Loucy (cell line): ENCODE measurements at regions not wholly inside any gene's neighbourhood (a gene's known extent, or its start where the extent isn't known, plus 50 kb on each side); places are given as distances from the start of the nearest gene placed in this dataset.

Experiments
- H2AFZ ChIP-seq: fragments of 200-600 bp; sonication (generic); 2 replicates; pipeline ENCODE4 v1.6.0; 2016; ENCODE audit warnings: antibody characterized with exemption, mild to moderate bottlenecking, low read length, moderate library complexity
- H3F3A ChIP-seq: fragments of 200-600 bp; 2 replicates; pipeline ENCODE4 v1.6.0; 2016; ENCODE audit warnings: antibody characterized with exemption, low read depth, mild to moderate bottlenecking
- H3K27me3 ChIP-seq: fragments of 200-600 bp; sonication (generic); 2 replicates; pipeline ENCODE4 v1.6.1; 2014; ENCODE audit warnings: low read length, mild to moderate bottlenecking; ENCODE audit not compliant: insufficient read depth, poor library complexity, severe bottlenecking
- H3K36me3 ChIP-seq: fragments of 200-600 bp; sonication (generic); 2 replicates; pipeline ENCODE4 v1.6.1; 2016; ENCODE audit warnings: low read length; ENCODE audit not compliant: insufficient read depth
- H3K4me1 ChIP-seq: fragments of 200-600 bp; sonication (generic); 2 replicates; pipeline ENCODE4 v1.5.1; 2014; ENCODE audit warnings: low read length, mild to moderate bottlenecking; ENCODE audit not compliant: insufficient read depth, poor library complexity, severe bottlenecking
- H3K4me2 ChIP-seq: fragments of 200-600 bp; sonication (generic); 2 replicates; pipeline ENCODE4 v1.6.0; 2014; ENCODE audit warnings: antibody characterized with exemption, low read length, low read depth, mild to moderate bottlenecking; ENCODE audit not compliant: poor library complexity, severe bottlenecking
- H3K4me3 ChIP-seq: fragments of 200-600 bp; sonication (generic); 2 replicates; pipeline ENCODE4 v1.5.1; 2014; ENCODE audit warnings: low read length, mild to moderate bottlenecking, mixed read lengths; ENCODE audit not compliant: poor library complexity, severe bottlenecking
- H3K79me2 ChIP-seq: fragments of 200-600 bp; sonication (generic); 2 replicates; pipeline ENCODE4 v1.6.1; 2014; ENCODE audit warnings: low read length; ENCODE audit not compliant: insufficient read depth
- H3K9ac ChIP-seq: fragments of 200-600 bp; sonication (generic); 2 replicates; pipeline ENCODE4 v1.6.0; 2014; ENCODE audit warnings: mild to moderate bottlenecking, low read depth, low read length, moderate library complexity; ENCODE audit not compliant: poor library complexity, severe bottlenecking
- H3K9me2 ChIP-seq: fragments of 200-600 bp; sonication (generic); replicated peaks from 2 replicates; pipeline ENCODE4 v1.6.1; 2016; ENCODE audit warnings: low read depth, low read length, mixed read lengths
- H3K9me3 ChIP-seq: fragments of 200-600 bp; sonication (generic); 2 replicates; pipeline ENCODE4 v1.6.1; 2014; ENCODE audit warnings: mild to moderate bottlenecking, antibody characterized with exemption, low read length, low read depth; ENCODE audit not compliant: insufficient read depth
- H4K20me1 ChIP-seq: fragments of 200-600 bp; sonication (generic); 2 replicates; pipeline ENCODE4 v1.6.0; 2014; ENCODE audit warnings: antibody characterized with exemption, low read length, mild to moderate bottlenecking; ENCODE audit not compliant: insufficient read depth, poor library complexity, severe bottlenecking
- CTCF ChIP-seq: fragments of 200-600 bp; sonication (generic); conservative IDR thresholded peaks from 2 replicates; pipeline ENCODE4 v1.5.1; 2014; ENCODE audit warnings: mild to moderate bottlenecking, antibody characterized with exemption, low read length
- EZH2phosphoT487 ChIP-seq: fragments of 200-600 bp; IDR thresholded peaks from 2 replicates; pipeline ENCODE4 v1.6.1; 2018; ENCODE audit warnings: antibody characterized with exemption, mild to moderate bottlenecking, moderate library complexity, borderline replicate concordance

GRCh38 chr15:47388299-47388698, 329.0 kb upstream of the SEMA6D start:
- no peaks in the 10 kb centered on the region for H3K79me2 ChIP-seq
- H2AFZ ChIP-seq = no peak overlapping the region
- H3K36me3 ChIP-seq = no peaks in the 10 kb centered on the region
- no peaks in the 10 kb centered on the region for H3K9me3 ChIP-seq
- TF ChIP-seq CTCF = no peak
- no peak for TF ChIP-seq EZH2phosphoT487
- H3K4me2 ChIP-seq = no peak overlapping the region
- no peaks in the 10 kb centered on the region for H3K4me1 ChIP-seq
- H4K20me1 ChIP-seq = no peaks in the 10 kb centered on the region
- H3F3A ChIP-seq = no peaks in the 10 kb centered on the region
- H3K9ac ChIP-seq = no peak overlapping the region
- H3K9me2 ChIP-seq = no peaks in the 10 kb centered on the region
- no peaks in the 10 kb centered on the region for H3K27me3 ChIP-seq
- no peak overlapping the region for H3K4me3 ChIP-seq

GRCh38 chr15:47390208-47390765, 327.0 kb upstream of the SEMA6D start:
- Histone ChIP-seq H3K4me3 (no peak overlapping the region), H3K9me3 (no peaks in the 10 kb centered on the region), H3K9ac (no peak overlapping the region), H3K27me3 (no peaks in the 10 kb centered on the region), H3F3A (no peaks in the 10 kb centered on the region), H3K36me3 (no peaks in the 10 kb centered on the region), H3K4me2 (no peak overlapping the region), H2AFZ (no peak overlapping the region), H4K20me1 (no peaks in the 10 kb centered on the region), H3K9me2 (no peaks in the 10 kb centered on the region), H3K79me2 (no peaks in the 10 kb centered on the region), H3K4me1 (no peaks in the 10 kb centered on the region)
- TF ChIP-seq CTCF = no peak
- TF ChIP-seq EZH2phosphoT487 = no peak

GRCh38 chr15:47394286-47394809, 323.0 kb upstream of the SEMA6D start:
- Histone ChIP-seq H3K9ac (no peak overlapping the region), H3K79me2 (no peaks in the 10 kb centered on the region), H3K27me3 (no peaks in the 10 kb centered on the region), H2AFZ (no peak overlapping the region), H3K9me2 (no peaks in the 10 kb centered on the region), H3K4me2 (no peak overlapping the region), H3K4me3 (no peak overlapping the region), H3F3A (no peaks in the 10 kb centered on the region), H3K9me3 (no peaks in the 10 kb centered on the region), H3K4me1 (no peaks in the 10 kb centered on the region), H3K36me3 (no peaks in the 10 kb centered on the region), H4K20me1 (no peaks in the 10 kb centered on the region)
- TF ChIP-seq CTCF = no peak
- no peak for TF ChIP-seq EZH2phosphoT487
